HG03558 (cell line): ENCODE measurements at regions not wholly inside any gene's neighbourhood (a gene's known extent, or its start where the extent isn't known, plus 50 kb on each side); places are given as distances from the start of the nearest gene placed in this dataset.

Experiments
- ATAC-seq: cut with Tn5 transposase; IDR thresholded peaks from one replicate; pipeline ENCODE4 v1.9.1; 2021; ENCODE audit warnings: moderate number of reproducible peaks; ENCODE audit not compliant: unreplicated experiment; ENCODE audit errors: extremely low read depth

DNA sequence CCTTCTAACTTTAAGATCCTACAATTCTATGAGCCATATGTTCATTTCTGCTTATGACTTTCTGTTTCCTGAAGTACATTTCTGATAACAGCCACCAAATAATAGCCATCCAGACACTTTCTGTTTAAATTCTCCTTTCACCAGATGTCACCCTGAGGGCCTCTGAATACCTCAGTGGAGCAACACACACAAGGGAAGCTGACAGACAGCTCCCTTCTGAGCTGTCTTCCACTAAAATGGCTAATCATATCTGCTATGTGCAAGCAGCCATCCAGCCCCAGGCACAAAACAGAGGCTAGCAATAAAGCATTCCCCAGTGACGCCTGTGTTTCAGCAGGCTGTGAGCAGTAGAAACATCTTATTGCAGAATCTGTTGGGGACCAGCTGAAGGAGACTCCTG is 666.6 kb upstream of the UBE2E2 start:
- ATAC-seq, result no peak

DNA sequence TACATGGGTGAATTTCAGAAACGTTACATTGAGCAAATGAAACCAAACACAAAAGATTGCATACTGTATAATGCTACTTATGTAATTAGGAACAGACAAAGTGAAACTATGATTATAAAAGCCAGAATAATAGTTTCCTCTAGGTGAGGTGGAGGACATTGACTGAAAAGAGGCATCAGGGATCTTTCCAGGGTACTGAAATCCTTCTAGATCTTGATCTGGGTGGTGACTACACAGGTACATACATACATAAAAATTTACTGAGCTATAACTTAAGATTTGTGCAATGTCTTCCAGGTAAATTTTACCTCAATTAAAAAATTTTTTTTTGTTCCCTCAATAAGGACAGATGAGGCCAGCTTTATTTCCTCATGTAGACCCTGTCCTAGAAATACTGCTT is 665.6 kb upstream of the UBE2E2 start:
- ATAC-seq, result no peak

DNA sequence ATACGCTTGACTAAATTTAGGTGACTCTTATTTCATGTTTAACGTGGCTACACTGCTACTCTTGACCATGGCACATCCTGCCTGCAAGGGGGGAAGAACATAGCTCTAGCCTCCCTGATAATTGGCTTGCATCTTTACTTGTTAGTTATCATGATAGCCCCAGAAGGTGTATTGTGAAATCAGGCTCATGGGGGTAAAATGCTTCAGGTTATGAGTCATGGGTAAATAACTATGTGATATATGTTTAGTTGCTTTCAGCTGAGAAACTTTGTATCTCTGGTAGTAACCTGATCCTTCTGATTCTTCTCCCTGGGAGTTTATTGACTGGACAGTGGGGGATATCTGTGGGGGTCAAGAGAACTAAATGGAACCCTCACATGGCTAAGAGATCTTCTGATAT is 660.8 kb upstream of the UBE2E2 start:
- no peak for ATAC-seq

DNA sequence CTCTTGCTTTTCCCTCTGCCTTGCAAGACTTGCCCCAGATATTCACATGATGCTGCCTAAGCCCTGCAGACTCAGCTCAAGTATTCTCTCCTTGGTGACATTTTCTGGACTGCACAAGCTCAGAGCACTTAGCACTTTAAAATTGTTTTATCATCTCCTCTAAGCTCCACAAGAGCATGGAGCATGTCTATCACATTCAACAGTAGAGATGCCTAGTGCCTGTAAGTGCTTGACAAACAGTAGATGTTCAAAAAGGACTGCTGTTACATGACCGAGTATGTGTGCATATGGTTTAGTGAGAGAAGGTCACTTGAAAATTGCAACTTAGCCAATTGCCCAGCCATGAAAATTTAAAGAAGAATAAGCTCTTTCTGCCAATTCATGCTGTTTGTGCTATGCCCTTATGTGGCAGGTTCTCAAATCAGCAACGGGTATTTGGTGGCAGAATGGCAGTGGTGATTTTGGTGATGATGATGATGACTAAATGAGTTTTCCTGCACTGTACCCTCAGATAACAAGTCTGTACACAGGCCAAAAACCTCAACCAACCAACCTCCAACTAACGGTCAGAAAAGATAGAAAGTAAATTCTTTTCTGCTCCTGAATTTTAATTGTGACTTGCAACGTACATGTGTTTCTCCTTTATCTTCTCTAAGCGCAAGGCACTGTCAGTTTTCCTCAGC is 647.2 kb upstream of the UBE2E2 start:
- no peak for ATAC-seq

DNA sequence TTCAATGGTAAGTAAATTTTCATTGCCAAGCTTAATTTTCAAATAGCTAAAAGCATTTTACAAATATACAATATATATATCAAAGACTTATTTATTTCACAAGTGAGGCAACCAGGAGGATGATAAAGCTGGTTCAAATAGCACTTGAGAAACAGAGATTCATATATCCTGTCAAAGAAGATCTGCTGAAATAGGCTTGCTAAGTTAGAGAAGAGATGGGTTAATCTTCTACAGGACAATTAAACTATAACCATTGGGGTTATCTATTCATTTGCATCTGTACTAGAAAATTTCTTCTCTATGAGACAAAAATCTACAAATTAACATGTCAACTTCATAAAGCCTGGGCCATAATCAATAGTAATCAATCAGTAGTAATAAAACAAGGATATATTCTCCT is 637.7 kb upstream of the UBE2E2 start:
- ATAC-seq, result no peak

DNA sequence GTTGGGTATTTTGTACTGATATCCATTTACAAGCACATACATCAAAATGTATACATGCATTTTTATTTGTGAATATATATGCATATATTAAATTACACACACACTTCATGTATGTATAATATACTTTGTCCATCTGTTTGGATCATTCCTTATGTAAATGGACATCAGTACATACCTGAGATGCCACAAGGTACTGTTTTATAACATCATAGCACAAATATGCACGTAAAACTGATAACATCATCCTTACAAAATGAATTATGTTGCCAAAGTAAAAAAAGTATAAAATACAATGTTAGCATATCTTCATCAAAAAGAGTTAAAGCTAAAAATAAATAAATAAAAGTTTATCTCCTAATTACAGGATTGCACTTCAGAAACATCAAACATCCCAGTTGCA is 634.8 kb upstream of the UBE2E2 start:
- ATAC-seq, result no peak

DNA sequence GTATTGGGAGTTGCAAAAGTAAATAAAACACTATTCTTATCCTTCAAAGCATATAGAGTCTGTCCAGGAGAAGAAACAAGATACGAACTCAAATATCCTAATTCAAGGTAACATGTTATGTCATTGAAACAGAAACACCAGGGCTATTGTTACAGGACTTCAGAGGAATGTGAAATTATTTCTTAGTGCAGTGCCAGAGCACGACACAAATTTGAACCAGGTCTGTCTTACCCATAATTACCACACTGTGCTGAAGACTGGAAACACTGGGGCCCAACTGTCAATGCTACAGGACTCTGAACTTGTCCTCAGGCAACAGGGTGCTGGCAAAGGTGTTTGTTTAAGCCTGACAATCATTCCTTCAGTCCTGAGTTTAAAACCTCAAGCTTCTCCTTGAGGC is 633.6 kb upstream of the UBE2E2 start:
- no peak for ATAC-seq

DNA sequence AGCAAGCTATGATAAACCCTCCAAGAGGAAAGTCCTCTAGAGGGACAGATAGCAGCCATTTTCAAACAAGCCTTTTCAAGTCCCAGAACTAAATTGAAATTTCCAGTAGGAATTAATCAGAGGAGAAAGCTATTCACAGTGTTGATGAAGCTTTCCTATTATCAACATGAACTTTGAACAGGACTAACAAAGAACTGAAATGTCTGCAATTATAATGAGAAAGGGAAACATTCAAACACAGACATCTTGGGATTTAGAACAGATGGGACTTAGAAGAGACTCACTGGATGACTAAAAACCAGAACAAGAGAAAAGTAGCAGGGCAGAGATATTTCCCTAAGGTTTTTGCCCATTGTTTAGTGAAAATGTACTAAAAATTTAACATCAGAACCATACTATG is 622.1 kb upstream of the UBE2E2 start:
- no peak for ATAC-seq

DNA sequence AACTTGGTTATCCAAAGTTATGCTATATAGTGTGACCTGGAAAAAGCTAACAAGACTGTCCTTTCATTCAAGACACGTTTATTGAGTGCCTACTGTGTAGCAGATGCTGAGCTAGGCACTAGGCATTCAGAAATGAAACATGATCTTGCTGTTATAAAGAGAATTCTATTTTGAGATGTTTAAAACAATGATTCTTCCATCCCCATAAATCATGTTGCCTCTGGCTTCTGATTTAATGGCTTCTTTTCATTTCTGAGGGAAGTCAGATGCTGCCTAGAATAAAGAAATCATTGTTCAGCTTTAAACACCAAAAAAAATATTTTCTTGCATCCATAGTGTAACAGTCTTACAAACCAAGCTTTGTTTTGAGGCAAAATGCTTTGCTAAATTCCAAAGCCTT is 620.9 kb upstream of the UBE2E2 start:
- no peak for ATAC-seq

DNA sequence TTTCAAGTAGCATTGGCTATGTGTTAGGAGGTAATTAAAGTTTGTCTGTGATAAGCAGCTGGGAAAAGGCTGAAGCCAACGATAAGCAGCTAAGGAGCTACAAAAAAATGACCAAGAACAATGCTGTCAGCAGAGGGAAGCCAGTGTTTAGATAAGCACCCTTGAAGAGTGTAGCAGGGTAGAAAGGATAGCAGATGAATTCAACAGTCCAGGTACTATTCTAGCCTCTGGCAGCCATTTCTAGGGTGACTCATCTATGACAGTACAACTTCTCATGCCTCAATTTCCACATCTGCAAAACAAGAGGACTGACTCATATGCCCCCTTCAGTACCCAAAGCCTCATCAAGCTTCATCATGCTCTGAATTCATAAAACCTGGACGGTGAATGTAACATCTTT is 617.6 kb upstream of the UBE2E2 start:
- no peak for ATAC-seq

DNA sequence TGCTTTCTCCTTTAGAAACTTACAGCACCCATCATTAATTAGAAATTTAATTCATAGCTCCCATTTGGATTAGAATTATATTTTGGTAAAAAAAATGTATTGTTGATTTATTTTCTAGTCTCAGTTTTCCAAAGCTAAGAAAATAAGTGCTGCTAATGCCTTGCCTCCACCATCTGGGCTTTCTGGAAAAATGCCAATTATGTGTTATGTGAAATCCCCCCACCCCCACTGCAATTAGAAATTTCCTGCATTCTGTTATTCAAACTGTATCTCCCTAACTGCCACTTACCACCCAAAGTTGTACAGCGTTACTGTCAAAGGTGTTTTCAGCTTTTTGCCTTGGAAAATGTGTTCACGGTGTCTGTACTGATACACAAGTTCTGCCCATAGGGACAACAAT is 617.2 kb upstream of the UBE2E2 start:
- ATAC-seq, result no peak

DNA sequence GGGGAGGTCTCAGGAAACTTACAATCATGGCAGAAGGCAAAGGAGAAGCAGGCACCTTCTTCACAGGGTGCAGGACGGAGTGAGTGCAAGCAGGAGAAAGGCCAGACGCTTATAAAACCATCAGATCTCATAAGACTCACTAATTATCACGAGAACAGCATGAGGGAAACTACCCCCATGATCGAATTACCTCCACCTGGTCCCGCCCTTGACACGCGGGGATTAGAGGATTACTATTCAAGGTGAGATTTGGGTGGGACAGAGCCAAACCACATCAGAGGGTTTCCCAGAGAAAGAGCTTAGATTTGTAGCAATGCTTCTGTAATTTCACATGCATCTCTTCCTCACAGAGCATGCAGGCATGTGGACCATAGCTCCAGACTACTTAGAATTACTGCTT is 615.7 kb upstream of the UBE2E2 start:
- no peak for ATAC-seq

DNA sequence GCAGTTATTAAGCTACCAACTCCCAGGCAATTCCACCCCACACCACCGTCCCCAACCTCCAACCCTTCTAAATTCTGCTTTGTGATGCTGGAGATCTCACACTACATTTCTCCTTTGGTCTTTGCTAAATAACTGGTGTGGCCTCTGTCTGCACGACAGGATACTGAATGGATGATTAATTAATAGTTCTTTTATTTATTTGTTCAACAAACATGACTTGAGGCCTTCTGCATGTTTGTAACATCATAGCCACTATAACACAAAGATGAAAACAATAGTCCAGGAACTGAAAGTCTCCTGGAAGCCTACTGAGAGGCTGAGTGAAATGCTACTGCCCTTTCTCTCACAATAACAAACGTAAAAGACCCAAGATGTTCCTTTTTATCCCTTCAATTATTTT is 609.5 kb upstream of the UBE2E2 start:
- no peak for ATAC-seq

DNA sequence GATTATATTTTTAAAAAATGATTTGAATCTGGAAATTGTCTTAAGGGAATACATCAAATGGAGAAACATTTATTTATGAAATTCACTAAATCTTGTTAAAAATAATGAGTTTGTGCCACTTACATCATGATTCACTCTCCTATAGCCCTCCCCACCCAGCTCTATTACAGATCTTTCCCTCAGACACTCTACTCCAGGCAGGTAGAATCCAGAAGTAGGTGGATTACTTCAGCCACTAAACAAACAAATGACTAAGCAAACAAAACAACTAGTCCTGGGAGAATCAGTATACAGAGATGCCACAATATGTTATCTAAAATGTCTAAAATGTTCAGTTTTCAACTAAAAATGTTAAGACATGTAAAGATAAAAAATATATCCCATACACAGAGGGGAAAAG is 608.1 kb upstream of the UBE2E2 start:
- no peak for ATAC-seq

DNA sequence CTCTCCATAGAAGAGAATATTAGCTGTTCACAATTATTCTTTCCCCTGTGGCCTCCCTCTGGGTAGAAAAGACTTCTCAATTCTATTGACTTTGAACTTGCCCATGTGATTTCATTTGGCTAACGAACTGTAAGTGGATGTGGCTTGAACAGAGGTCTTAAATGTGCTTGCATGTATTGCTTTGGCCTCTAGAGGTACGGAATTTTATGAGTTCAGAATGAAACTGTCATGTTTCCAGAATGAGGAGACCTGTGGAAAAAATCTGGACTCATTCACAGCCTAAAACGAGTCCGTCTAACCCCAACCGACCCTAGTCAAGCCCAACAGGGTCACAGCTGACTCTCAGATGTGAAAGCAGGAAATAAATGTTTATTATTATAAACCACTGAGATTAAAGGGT is 596.7 kb upstream of the UBE2E2 start:
- ATAC-seq, result no peak

DNA sequence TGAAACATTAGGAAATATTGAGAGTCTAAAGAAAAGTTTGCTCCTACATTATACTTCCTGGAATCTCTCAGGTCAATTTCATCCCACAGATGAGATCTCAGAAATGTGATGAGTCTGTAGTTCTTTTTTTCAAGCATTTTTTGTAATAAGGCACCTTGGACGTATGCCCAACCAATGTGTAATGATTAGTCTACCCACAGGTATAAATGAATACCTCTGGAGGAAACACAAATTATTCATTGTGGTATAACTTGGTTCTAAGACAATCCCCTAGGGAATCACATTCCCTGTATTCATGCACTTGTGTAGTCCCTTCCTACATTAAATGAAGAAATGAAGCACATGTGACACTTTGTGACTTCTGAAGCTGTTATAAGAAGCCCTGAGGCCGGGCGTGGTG is 596.2 kb upstream of the UBE2E2 start:
- no peak for ATAC-seq

DNA sequence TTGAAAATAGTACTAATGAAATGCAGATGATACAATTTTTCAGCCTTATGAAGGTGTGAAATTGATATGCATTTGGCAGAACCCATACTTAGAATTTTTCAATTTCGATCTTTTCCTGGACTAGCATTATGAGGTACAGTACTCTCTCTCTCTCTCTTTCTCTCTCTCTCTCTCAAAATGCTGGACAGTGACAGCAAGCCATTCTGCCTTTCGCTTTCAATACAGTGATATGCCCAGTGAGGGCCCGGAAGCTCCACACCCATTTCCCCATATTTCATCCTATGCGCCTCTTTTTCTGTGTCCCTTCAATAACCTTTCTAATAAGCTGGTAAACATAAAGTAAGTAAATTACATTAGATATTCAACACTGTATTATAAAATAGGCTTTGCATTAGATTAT is 595.0 kb upstream of the UBE2E2 start:
- no peak for ATAC-seq

DNA sequence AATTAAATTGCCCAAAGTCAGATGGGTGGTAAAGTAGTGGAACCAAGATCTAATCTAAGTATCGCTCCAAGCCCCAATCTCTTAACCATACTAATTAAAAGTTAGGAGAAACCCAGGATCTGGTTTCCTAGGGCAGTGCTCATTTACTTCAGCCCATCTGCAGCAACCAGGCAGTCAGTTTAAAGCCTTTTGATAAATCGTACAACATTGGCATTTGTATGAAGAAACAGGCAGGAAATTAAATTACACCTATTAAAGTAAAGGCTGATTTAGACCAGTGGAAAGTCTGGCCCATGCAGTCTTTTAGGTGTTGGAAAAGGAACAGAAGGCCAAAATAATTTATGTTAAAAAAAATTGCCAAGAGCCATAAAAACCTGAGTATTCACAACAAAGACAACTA is 594.4 kb upstream of the UBE2E2 start:
- ATAC-seq, result no peak

DNA sequence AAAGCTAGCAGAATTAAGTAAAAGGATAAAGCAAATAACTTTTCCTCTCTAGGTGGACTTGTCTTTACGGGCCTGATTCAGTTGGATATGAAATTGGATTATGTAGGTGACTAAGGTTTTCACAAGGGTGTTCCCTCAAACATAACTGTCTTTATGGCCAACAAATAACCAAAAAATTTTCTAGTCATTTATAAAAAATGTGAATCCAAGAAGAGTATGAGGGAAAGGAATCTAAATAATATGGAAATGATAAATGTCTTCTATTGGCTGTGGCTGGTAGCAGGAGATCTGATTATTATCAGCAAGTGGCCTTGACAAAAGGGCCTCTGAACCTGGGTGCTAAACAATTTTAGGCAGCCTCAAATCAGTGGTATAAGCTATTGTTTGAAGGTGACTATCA is 594.0 kb upstream of the UBE2E2 start:
- ATAC-seq, result no peak

DNA sequence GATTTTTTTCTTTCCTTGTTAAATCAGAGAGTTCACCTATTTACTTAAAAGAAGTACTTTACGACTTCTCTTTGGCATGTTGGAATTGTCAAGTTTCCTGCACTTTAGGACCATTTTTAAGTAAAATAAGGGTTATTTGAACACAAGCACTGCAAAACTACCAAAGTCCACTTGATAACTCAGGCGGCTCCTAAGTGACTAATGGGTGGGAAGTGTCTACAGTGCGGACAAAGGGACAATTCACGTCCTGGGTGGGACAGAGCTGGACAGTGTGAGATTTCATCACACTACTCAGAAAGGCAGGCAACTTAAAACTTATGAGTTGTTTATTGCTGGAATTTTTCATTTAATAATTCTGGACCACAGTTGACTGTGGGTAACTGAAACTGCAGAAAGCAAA is 590.2 kb upstream of the UBE2E2 start:
- no peak for ATAC-seq

DNA sequence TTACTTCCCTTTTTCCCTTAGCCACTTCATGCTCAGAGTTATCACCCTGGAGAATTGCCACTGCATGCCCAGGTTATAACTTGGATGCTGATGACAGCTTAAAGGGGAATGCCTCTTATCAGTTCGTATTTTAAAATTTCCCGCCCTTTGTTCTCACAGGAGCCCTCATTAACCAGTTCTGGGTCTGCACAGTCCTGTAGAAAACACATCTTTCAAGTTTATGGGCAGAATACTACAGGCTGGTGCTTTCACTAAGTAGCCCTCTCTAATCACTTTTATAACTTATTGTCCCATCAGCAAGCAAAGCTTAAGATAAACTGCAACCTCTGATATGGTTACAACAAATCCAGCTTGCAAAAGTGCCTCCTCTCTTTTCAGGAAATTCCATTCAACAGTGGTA is 587.3 kb upstream of the UBE2E2 start:
- ATAC-seq, result no peak

DNA sequence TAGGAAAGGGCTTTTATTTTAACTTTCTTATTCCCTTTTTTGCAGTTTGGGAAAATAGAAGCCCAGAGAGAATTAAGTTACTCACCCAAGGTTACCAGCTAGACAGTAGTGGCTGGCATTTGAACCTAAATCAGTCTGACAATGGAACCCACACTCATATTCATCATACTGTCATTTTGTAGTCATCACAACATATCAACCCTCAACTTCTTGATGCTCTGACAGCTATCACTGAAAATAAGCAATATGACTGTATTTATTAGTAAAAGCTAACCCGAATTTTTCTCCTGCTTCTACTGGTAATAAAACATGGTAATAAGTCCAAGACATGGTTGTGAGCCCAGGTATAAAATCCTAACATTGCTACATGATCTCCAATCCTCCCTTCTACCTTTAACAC is 585.8 kb upstream of the UBE2E2 start:
- ATAC-seq, result no peak

DNA sequence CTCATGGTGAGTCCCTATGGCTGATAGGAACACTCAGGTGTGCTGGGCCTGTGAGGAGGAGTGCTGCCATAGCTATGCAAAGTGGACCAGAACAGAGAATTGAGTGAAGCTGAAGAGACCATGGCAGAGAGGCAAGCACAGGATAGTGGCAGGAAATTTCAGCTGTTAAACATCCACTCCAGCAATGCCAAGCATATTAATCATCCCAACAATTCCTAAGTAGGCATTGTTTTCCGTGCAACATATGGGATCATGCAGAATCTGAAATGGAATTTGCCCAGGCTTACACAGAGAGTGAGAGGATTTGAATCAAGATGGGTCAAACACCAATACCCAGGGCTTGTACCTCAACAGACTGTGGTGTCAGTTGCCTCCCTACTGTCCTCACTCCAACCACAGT is 582.6 kb upstream of the UBE2E2 start:
- no peak for ATAC-seq
